Adrenal gland (tissue), 5 donors: ENCODE measurements at regions not wholly inside any gene's neighbourhood (a gene's known extent, or its start where the extent isn't known, plus 50 kb on each side); places are given as distances from the start of the nearest gene placed in this dataset.

Source experiments
- POLR2A ChIP-seq, 2 donors: fragments of 450-650 bp; IDR thresholded peaks; one replicate each; pipeline ENCODE4 v1.6.1; 2017; ENCODE audit warnings: antibody characterized with exemption in 2 of 2, mild to moderate bottlenecking in 2 of 2, moderate library complexity in 1 of 2
- TF ChIP-seq, protein P1 (sequence below), 6 experiments: fragments of 450-650 bp in 4 of 6; fragments of 200-600 bp in 2 of 6; sonication (generic) in 1 of 6; IDR thresholded peaks; 1 replicate in 5 of 6; 2 replicates in 1 of 6; pipeline versions ENCODE4 v1.5.1 to v1.8.0; 2016 to 2021; ENCODE audit warnings: antibody characterized with exemption in 6 of 6, mild to moderate bottlenecking in 2 of 6, moderate library complexity in 1 of 6
- donor health status: DM: no; HTN: no; CAD: no.

GRCh38 chr2:76330865-76331264, 620.1 kb upstream of the GCFC2 start:
- TF ChIP-seq, protein P1, sequence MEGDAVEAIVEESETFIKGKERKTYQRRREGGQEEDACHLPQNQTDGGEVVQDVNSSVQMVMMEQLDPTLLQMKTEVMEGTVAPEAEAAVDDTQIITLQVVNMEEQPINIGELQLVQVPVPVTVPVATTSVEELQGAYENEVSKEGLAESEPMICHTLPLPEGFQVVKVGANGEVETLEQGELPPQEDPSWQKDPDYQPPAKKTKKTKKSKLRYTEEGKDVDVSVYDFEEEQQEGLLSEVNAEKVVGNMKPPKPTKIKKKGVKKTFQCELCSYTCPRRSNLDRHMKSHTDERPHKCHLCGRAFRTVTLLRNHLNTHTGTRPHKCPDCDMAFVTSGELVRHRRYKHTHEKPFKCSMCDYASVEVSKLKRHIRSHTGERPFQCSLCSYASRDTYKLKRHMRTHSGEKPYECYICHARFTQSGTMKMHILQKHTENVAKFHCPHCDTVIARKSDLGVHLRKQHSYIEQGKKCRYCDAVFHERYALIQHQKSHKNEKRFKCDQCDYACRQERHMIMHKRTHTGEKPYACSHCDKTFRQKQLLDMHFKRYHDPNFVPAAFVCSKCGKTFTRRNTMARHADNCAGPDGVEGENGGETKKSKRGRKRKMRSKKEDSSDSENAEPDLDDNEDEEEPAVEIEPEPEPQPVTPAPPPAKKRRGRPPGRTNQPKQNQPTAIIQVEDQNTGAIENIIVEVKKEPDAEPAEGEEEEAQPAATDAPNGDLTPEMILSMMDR (IDR thresholded peaks at IDR 0.05) = no peak
- no peak for TF ChIP-seq POLR2A (IDR thresholded peaks at IDR 0.05)
